ENCODE measurements at regions not wholly inside any gene's neighbourhood (a gene's known extent, or its start where the extent isn't known, plus 50 kb on each side); places are given as distances from the start of the nearest gene placed in this dataset.

DNA sequence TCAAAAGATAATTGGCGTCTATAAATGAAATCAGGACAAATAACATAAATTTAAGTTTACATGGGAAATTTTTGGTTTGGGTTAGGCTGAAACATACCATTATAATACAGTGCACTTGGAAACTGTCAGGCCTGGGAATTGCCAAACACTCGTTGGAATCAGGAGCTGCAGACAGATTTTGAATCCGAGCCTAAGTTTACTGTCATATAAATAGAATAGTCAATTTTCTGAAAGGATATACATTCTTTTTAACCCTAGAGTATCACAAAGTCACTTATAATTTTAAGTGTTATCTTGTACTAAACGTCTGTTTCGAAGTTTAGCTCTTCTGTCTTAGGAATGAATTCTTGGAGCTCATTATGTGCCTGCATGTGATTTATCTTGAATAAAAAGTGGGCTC lies 234.1 kb downstream of the VEGFC start:
- ATAC-seq = no peak

DNA sequence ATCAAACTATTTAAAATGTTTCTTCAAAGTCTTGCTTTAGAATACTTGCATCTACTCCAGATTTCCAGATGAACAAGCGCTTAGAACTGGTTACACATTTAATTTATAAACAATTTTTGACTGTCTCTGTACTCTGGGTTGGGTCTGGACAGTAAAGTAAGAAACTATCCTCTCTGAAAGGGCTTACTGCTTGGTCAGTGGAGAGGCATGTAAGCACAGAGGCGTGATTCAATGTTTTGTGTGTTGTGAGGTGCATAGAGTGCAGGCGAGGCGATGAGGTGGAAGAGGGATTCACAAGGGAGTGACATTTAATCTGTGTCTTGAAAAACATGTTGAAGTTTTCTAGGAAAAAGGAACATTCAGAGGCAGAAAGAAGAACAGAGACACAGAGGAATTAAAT lies 231.4 kb downstream of the VEGFC start:
- no peak for DNase-seq
- intact Hi-C loops (cut with DNase I) = loop anchor here in 1 of 2 donors (10.0 kb wide), 1 partner anchor 493 kb away; no protein-coding TSS in a partner anchor
- ATAC-seq = no peak

More for the DNA sequence above, 234.1 kb downstream of the VEGFC start:
- intact Hi-C loops (cut with DNase I) = no loop called here
- DNase-seq = no peak

DNA sequence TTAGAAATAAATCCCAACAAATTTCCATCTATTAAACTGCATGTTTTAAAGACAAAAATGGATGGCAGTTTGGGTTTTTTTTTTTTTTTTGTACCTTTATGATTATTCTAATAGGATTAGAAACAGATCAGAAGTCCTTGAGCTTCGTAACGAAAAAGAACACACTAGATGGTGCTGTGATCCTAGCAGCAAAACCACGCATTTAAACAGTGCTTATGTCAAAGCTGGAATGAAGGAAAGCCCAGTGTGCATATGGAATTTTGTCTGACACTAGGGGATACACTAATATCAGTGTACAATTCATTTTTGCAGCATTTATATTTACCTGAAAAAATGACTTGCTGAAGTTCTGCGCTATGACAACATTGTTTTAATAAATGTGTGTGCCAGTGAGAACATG lies 229.1 kb downstream of the VEGFC start:
- intact Hi-C loops (cut with DNase I) = loop anchor here in 1 of 2 donors (10.0 kb wide), 1 partner anchor 491 kb away; no protein-coding TSS in a partner anchor
- DNase-seq = no peak
- ATAC-seq = no peak

DNA sequence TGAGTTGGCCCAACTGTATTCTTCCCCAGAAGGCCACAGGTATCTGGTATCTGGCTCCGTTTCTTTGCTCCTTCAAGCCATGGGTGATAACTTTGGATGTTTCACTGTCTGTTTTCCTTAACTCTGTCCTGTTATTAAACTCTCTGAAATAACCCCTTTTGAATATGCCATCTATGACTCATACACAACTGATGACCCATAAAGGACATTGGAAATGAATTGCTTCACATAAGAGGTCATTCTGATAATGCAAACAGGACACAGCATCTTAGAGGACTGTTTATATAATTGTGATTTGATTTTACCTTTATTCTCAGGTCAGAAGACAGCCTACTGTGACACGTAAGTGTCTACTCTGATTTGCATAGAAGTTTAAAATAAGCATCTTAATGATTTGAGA lies 227.7 kb downstream of the VEGFC start:
- intact Hi-C loops (cut with DNase I) = loop anchor here in 1 of 2 donors (10.0 kb wide), 1 partner anchor 490 kb away; no protein-coding TSS in a partner anchor
- DNase-seq (no peak), ATAC-seq (no peak)

GRCh38 chr4:176566769-176567168 lies 226.0 kb downstream of the VEGFC start:
- DNase-seq (no peak), ATAC-seq (no peak)
- intact Hi-C loops (cut with DNase I) = loop anchor here in 1 of 2 donors (10.0 kb wide), 1 partner anchor 488 kb away; no protein-coding TSS in a partner anchor

GRCh38 chr4:176568238-176568637 lies 224.5 kb downstream of the VEGFC start:
- intact Hi-C loops (cut with DNase I) = loop anchor here in 1 of 2 donors (10.0 kb wide), 1 partner anchor 487 kb away; no protein-coding TSS in a partner anchor
- DNase-seq = no peak
- ATAC-seq = no peak

GRCh38 chr4:176569301-176569700 lies 223.4 kb downstream of the VEGFC start:
- DNase-seq (no peak), ATAC-seq (no peak)
- intact Hi-C loops (cut with DNase I) = loop anchor here in 1 of 2 donors (10.0 kb wide), 1 partner anchor 486 kb away; no protein-coding TSS in a partner anchor

DNA sequence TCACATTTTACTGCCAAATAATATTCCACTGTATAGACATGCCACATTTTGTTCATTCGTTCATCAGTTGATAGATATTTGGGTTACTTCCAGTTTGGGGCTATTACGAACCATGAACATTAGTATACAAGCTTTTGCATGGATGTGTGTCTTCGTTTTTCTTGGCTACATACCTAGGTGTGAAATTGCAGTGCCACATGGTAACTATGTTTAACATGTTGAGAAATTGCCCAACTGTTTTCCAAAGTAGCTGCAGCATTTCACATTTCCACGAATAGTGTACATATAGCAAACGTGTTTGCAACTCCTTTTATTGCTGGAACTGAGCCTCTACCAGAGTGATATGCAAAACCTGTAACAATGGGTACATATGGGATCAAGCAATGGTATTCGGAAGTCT lies 221.5 kb downstream of the VEGFC start:
- intact Hi-C loops (cut with DNase I) = no loop called here
- DNase-seq (no peak), ATAC-seq (no peak)

DNA sequence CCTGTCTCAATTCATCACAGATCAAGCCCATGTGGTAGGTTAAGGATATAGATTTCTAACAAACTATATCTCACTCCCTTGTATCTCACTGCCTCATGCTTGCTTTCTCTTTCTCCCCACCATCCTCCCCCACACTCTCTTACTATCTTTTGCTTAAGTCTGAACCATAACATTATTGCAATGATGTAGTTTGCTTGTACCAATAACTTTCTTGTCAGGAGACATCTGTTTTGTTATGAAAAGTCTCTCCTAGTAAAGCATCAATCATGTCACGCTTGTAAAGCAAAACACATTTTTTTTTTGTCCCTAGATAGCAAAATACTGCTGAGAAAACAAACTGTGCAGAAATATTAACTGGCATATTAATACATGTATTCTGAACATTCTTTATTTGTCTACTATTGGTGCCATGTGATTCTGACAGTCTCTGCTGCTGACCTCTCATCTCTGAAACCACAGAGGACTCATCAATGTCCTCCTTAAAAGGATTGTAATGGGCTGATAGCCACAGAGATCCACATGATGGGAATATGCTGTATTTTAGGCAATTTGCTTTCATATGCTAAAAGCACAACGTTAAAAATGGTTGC lies 217.5 kb downstream of the VEGFC start:
- intact Hi-C loops (cut with DNase I) = no loop called here
- no peak for DNase-seq
- no peak for ATAC-seq

GRCh38 chr4:176579226-176579625 lies 213.5 kb downstream of the VEGFC start:
- intact Hi-C loops (cut with DNase I) = no loop called here
- no peak for ATAC-seq

GRCh38 chr4:176583278-176583677 lies 209.4 kb downstream of the VEGFC start:
- no peak for ATAC-seq
- intact Hi-C loops (cut with DNase I) = no loop called here

More at GRCh38 chr4:176579226-176579625, 213.5 kb downstream of the VEGFC start:
- no peak for DNase-seq

DNA sequence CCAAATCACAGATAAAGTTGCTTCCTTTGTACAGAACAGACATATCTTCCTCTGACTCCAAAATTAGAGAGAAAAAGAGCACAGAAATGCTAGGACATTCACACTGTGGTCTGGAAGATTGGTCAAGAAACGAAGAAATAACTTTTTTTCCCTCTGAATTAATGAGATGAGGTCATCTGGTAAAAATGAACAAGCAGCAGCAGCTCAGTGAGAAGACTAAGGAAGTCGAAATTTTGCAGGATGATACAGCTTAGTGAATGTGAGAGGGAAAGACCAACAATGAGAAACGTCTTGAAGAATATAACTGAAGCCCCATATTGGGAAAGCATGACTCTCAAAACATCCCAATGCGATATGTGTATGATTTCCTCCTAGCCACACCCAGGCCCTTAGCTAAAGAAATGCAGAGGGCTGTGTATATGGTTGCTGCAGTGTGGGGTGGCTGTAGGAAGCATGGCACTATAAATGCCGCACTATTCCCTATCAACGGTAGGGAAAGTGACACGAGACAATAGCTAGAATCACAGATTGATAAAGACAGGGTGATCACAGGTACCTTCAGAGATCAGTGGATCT lies 208.6 kb downstream of the VEGFC start:
- ATAC-seq = no peak
- intact Hi-C loops (cut with DNase I) = no loop called here
- no peak for DNase-seq

More at GRCh38 chr4:176583278-176583677, 209.4 kb downstream of the VEGFC start:
- DNase-seq = no peak

- intact Hi-C loops (cut with DNase I) = no loop called here
- ATAC-seq = peak; percentile 54 to 78
- DNase-seq = no peak
Measured at GRCh38 chr4:176587920-176588319, 204.8 kb downstream of the VEGFC start.

- DNase-seq (no peak), ATAC-seq (no peak)
- intact Hi-C loops (cut with DNase I) = no loop called here
Measured at GRCh38 chr4:176588436-176588835, 204.3 kb downstream of the VEGFC start.

DNA sequence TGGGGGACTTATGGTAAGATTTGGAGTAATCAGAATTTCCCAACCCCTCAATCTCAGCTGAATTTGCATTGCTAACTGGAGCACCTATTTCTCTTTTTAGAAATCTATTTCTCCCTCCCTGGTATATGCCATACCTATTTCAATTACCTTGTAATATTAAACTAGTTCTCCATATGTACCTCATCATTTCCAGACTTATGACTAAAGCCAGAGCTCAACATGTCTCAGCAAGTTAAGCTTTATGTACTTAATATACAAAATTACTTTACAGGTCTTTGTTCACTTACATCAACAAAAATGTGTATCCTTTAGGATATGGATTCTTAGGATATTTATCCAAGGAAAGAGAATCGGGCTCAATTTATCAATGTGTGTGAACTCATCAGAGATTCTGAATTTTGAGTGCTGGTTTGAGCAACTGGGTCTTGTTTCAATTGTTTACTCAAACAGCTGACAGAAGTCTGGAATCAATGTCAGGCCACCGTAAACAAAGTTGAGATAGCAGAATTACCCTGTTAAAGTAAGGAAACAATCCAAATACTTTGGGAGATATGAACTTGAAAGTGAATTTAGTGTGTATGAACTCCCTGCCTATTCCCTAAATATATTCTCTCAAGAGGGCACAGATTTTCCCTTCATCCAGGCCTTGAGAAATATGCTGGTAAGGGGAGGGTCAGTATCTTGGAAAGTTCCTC lies 199.6 kb downstream of the VEGFC start:
- ATAC-seq = no peak
- DNase-seq = no peak
- intact Hi-C loops (cut with DNase I) = no loop called here

DNA sequence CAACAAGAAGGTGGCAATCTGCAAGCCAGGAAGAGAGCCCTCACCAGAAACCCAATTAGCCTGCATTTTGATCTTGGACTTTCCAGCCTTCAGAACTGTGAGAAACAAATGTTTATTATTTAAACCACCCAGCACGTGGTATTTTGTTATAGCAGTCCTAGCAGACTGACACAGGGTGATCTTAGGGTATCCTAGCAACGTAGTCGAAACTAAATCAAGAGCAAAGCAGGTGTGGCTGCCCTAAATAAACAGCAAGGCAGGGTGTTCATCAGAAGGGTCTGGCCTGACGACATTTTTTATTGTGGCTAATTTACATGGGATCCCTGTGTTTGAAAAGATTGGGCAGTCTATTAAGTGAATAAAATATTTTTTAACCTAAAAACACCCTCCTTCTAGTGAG lies 198.8 kb downstream of the VEGFC start:
- ATAC-seq (no peak), DNase-seq (no peak)
- intact Hi-C loops (cut with DNase I) = no loop called here

DNA sequence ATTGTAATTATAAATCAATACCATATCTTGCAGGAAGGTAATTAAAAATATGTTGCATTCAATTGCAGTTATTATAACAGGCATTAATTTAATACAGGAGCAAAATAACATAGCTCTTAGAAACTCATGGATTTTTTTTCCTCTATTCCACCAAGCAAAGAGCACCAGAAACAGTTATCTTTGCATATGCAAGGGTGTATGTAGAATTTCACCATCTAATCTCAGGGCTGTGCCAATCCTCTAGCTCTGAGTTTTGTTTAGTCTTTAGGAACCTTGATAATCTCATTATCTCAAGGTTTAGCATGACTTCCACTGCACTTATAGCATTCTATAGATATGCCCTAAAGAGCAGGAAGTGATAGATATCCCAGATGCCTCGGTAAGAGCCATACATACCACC lies 197.5 kb downstream of the VEGFC start:
- DNase-seq (no peak), ATAC-seq (no peak)
- intact Hi-C loops (cut with DNase I) = no loop called here

- ATAC-seq (no peak), DNase-seq (no peak)
- intact Hi-C loops (cut with DNase I) = no loop called here
Measured at GRCh38 chr4:176601124-176601523, 191.6 kb downstream of the VEGFC start.

DNA sequence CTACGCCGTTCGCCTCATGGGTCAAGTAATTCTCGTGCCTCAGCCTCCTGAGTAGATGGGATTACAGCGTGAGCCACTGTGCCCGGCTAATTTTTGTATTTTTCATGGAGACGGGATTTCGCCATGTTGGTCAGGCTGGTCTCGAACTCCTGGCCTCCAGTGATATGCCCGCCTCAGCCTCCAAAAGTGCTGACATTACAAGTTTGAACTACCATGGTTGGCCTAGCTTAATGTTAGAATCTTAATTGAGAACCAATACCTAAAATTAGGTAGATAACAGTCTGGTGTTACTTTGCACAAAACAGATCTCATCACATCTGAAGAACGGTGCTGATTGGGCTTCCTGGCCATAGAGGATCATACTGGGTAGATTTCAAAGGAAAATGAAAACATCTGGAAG lies 184.9 kb downstream of the VEGFC start:
- DNase-seq (no peak), ATAC-seq (no peak)
- intact Hi-C loops (cut with DNase I) = no loop called here

- no peak for DNase-seq
- no peak for ATAC-seq
- intact Hi-C loops (cut with DNase I) = no loop called here
Measured at GRCh38 chr4:176608346-176608745, 184.4 kb downstream of the VEGFC start.
